ENCODE measurements at regions not wholly inside any gene's neighbourhood (a gene's known extent, or its start where the extent isn't known, plus 50 kb on each side); places are given as distances from the start of the nearest gene placed in this dataset.

GRCh38 chr1:83770319-83770661 is 228.6 kb downstream of the TTLL7 start:
- no peak for DNase-seq (ENCODE audit: low spot score)

DNA sequence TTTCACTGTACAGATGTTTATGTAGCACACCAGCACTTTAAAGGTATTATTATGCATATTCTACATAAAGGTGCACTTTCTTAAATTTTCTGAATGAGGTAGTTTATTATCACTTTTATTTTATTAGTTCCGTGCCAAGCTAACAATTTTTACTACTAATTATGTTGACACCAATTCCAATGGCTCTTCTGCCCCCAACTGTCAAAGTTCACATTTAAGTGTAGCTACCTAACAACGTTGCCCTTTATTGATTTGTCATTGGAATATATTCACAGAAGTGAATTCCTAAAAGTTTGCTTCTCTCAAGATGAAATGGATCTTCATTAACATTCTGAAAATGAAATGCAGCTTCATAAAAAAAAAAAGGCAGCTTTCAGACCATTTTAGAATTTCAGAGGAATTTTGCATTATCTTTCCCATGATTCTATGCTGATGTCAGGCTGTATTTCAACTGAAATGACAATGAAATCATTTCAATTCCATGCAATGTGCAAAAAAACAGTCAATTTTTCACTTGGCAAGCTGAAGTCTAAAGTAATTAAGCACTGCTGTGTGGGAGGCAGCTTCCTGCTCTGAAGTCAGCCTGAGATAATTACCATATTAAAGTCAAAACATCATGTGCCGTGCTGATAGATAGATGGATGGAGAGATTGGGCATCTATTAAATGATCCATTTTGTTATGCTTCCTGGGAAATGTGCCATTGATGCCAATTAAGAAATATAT is 229.2 kb downstream of the TTLL7 start:
- no peak for DNase-seq (ENCODE audit: low spot score)

GRCh38 chr1:83769072-83769471 is 229.9 kb downstream of the TTLL7 start:
- no peak for DNase-seq (ENCODE audit: low spot score)

GRCh38 chr1:83766241-83766691 is 232.7 kb downstream of the TTLL7 start:
- DNase-seq (ENCODE audit: low spot score): no peak

- DNase-seq (ENCODE audit: low spot score): no peak
These were observed 233.8 kb downstream of the TTLL7 start for GRCh38 chr1:83765125-83765524.

- no peak for DNase-seq (ENCODE audit: low spot score)
These were observed 234.7 kb downstream of the TTLL7 start for GRCh38 chr1:83764209-83764608.

DNA sequence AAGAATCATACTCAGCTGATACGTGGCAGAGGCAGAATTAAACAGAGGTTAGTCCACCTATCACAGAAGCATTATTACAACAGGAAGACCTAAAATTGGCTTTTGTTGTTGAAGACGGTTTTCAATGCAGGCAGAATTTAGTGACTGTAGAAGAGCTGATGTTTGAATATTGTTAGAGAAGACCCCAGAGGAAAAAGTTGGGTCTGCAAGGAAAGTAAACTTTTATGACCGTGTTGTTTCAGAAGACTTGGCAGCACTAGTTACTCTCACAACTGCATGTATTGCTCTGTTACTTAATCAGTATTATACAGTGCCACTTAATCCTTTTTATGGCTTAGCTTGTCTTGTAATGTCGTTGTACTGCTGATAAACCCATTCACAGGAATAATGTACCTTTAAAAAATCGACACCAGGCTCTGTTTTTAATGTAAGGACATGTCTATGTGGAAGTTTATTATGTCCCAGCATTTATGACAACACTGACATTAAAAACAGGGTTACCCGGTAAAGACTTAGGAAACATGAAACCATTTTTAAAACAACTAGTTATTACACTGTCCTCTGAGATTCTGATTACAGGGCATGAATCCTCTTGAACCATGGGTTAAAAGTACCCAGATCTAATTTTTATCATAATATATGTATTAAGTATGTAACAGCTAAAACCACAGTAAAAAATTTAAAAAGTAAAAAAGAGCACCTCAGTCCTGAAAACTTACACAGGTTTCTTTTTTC is 235.4 kb downstream of the TTLL7 start:
- no peak for DNase-seq (ENCODE audit: low spot score)

DNA sequence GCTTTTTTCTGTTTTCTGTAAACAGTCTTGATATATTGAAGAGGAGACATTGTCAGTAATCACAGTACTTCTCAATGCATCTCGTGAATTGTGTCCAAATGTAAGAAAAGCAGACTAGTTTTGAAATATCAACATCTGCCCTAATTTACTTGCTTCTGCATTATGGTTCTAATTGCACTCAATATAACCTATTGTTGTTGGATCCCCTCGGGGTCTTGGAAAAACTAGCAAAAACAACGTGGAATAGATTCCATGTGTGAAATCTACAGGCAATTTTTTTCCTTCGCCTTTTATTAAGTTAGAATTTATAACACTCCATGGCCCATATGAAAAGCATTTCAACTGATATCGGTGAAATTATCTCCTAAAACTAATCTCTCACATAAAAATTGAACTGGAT is 236.5 kb downstream of the TTLL7 start:
- no peak for DNase-seq (ENCODE audit: low spot score)

DNA sequence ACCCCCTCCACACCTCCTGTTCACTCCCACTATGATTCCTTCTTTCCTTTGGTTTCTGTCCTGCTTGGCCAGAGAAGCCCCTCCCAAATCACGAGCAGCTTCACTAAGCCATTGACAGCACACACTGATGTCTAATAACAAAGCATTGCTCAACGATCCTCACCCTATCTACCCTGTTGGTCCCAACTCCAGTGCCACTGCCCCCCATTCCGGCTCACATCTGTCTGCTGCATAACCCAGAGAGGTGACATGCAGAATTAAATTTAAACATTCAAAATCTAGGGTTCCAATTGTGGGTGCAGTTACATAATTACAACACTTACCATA is 236.9 kb downstream of the TTLL7 start:
- DNase-seq (ENCODE audit: low spot score): no peak

DNA sequence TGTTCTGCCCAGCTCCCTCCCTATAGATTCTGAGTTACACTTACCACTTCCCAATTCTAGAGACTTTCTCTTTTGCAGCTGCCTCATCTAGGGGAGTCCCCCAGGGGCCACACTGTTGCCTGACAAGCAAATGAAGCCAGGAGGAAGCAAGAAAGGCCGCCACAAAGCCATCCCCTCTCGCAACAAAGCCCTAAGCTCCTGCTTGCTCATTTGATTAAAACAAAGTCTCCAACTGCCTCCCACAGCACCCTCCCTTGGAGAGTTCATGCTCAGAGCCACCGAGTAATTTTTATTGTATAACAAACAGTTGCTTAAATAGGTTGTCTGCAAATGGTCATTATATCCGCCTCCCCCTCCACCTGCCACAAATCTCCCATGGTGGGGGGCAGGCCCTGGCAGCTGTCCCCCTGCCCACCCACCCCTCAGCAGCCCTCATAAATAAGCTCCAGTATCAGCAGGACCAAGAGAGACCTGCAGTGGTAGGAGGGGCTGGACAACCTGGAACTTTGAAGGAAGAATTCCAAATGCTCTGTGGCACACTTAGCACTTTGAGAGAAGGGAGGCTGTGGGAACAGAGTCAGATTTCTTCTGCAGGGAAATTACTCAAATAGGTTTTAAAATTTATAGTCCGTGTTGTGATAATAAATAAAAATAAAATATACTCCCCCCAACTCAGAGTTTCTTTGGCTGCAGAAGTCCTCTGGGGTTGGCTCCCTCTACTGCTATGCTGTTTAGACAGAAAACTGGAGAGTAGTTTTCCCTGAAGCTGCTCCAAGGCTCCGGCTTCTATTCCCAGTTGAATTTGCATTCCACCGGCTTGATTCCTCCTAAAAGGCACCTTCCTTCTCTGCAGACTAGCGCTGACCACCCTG is 237.5 kb downstream of the TTLL7 start:
- no peak for DNase-seq (ENCODE audit: low spot score)

DNA sequence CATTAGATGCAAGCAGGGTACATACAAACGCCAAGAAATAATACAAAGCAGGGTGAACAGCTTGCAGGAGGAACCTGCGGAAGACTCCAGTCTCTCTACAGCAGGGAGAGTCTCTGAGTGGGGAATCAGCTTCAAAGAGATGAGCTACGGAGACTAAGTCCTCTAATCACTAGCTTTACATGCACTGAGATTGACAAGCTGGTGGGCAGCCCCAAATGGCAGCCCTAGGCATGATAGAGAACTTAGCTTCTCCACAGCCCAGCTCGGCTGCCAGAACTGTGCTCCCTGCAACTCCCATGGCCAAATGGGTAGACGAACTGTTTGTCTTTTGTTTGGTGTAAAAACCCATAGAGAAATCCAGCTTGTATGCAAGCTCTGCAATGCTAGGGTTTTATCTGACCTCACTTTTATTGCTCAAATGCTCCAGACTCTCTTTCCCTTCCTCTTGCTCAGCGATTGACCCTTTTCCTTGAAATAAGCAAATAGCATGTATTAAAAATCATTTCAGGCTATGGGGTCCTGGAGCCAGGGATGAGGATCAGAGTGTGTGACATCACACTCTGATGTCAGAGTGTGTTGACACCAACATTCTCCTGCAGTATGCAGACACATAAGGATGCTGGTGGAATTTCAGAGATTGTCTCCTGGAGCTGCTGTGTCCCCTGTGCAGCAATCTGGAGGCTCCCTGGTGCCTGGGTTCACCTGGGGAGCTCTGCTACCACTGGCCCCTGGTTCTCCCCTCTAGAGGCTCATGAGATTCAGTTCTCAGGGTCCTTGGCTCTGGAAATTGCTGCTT is 238.5 kb downstream of the TTLL7 start:
- DNase-seq (ENCODE audit: low spot score): no peak

DNA sequence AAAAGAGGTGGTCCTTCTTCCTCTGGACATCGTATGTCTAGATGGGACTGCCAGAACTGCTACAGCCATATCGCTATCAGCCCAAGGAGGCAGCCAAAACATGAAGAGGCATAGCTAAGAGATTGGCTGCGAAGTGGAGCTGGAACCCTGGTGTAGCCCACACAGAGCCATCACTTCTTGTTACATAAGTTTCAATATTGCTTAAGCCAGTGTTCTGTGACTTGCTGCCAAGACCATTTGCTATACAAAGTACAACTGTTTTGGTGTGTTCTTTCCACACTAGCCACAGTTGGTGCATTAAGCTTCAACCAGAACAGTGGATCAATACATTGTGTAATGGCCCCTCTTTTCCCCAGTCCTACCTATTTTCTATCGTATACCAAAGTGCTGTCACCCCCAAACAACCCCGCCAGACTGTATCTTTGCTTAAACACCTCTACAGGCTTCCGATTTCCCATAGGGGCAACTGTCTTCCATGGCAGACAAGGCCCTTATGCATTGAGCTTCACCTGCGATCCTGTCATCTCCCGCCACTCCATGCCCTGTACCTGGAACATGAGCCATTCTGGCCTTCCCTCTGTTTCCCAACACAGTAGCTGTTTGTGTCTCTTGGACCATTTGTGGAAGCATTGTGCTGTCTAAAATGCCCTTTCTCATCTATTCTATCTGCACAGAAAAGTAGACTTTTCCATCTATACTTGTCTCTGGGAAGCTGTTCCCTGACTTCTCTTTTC is 241.8 kb downstream of the TTLL7 start:
- DNase-seq (ENCODE audit: low spot score): no peak

DNA sequence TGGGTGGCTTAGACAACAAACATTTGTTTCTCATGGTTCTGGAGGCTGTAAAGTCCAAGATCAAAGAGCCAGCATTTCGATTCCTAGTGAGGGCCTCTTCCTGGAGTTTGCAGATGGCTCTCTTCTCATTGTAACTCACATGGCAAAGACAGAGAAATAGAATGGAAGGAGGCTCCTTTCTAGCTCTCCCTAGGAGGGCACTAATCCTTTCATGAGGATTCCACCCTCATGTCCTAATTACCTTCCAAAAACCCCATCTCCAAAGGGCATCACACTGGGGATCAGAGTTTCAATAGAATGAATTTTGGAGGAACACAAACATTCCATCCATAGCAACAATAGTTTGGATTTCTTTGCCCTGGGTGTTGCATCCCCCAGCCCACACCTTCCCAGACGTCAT is 247.3 kb downstream of the TTLL7 start:
- DNase-seq (ENCODE audit: low spot score): no peak

- DNase-seq (ENCODE audit: low spot score): no peak
These were observed 248.7 kb downstream of the TTLL7 start for GRCh38 chr1:83750201-83750600.

GRCh38 chr1:83747853-83748482 is 251.0 kb downstream of the TTLL7 start:
- DNase-seq (ENCODE audit: low spot score): no peak

DNA sequence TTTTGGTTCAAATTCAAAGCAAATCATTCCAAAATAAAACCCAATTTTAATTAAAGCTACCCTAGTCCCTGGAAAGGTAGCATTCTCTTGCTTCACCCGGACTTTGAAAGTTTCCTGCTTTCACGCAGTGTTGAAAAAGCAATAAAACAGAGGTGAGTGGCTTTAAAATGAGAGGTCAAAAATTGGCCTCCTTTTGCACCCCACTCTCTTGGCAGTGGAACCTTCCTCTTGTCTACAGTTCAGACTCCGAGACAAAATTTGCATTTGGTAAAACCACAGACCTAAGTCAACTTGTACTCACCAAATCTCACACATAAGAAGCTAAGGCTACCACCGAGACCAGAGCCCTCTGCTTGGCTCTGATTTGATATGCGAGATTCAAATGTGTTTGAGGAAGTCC is 252.7 kb downstream of the TTLL7 start:
- no peak for DNase-seq (ENCODE audit: low spot score)

- DNase-seq (ENCODE audit: low spot score): no peak
These were observed 256.5 kb downstream of the TTLL7 start for GRCh38 chr1:83742446-83742845.

DNA sequence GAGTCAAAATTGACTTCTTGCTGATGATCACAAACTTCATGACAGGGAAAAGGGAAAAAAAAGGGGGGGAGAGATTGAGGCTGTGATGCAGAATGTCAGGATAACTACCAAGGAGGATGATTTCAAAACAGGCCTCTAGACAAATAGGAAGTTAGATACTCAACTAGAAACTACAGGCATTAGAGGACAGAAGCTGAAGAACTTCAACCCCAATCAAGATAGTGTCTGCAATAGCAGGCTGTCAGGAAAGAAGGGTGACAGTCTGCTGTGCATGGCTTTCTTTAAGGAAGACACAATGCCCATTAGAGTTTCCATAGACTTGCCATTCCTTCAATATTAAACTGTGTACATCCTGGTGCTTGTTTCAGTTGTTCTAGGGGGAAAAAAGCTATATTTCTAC is 257.2 kb downstream of the TTLL7 start:
- no peak for DNase-seq (ENCODE audit: low spot score)

- DNase-seq (ENCODE audit: low spot score): no peak
These were observed 257.6 kb downstream of the TTLL7 start for GRCh38 chr1:83741348-83741747.

DNA sequence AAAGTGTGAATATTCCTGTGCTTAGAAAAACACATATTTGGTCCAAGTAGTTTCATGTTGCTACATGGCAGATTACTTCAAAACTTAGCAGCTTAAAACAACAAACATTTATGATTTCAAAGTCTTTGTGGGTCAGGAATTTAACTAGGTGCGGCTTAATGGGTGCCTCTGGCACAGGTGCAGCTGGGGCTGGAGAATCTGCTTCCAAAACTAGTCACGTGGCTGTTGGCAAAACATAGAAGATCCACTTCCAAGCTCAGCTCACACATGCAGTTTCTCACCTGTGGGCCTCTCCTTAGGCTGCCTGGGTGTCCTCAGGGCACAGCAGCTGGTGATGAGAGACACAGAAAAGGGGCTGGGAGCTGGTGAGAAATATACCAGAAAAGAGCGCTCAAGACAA is 263.4 kb downstream of the TTLL7 start:
- DNase-seq (ENCODE audit: low spot score): no peak

GRCh38 chr1:83734420-83734819 is 264.5 kb downstream of the TTLL7 start:
- peak; percentile 29 for DNase-seq (ENCODE audit: low spot score)
